Liver (tissue), 8 donors: ENCODE measurements at regions not wholly inside any gene's neighbourhood (a gene's known extent, or its start where the extent isn't known, plus 50 kb on each side); places are given as distances from the start of the nearest gene placed in this dataset.

Experiments used
- DNase-seq: peaks from one replicate; pipeline ENCODE4 v3.0.0-alpha.2; 2017; ENCODE audit warnings: low spot score
- H3K27ac ChIP-seq, 2 donors: one replicate each; pipeline ENCODE4 v1.7.0; 2013; ENCODE audit warnings: inconsistent platforms in 2 of 2, low read length in 2 of 2, control low read depth in 1 of 2, low read depth in 1 of 2, mild to moderate bottlenecking in 1 of 2
- H3K27me3 ChIP-seq, 4 donors: one replicate each; pipeline versions ENCODE4 v1.6.1 to v1.7.0; 2013; ENCODE audit warnings: low read length in 3 of 4, inconsistent platforms in 1 of 4, mild to moderate bottlenecking in 1 of 4, moderate library complexity in 1 of 4; ENCODE audit not compliant: control insufficient read depth in 4 of 4, insufficient read depth in 4 of 4
- H3K36me3 ChIP-seq, 4 donors: one replicate each; pipeline versions ENCODE4 v1.6.1 to v1.7.0; 2013; ENCODE audit warnings: low read length in 3 of 4, mild to moderate bottlenecking in 3 of 4, low read depth in 1 of 4, moderate library complexity in 1 of 4; ENCODE audit not compliant: control insufficient read depth in 4 of 4, insufficient read depth in 3 of 4
- H3K4me1 ChIP-seq, 4 donors: one replicate each; pipeline versions ENCODE4 v1.6.1 to v1.7.0; 2013; ENCODE audit warnings: low read length in 3 of 4, mild to moderate bottlenecking in 3 of 4, moderate library complexity in 1 of 4; ENCODE audit not compliant: control insufficient read depth in 4 of 4, insufficient read depth in 4 of 4
- H3K4me3 ChIP-seq, 3 donors: one replicate each; pipeline versions ENCODE4 v1.6.1 to v1.7.0; 2013; ENCODE audit warnings: low read length in 3 of 3, control low read depth in 1 of 3, low read depth in 1 of 3, mild to moderate bottlenecking in 1 of 3
- H3K9ac ChIP-seq, 2 donors: one replicate each; pipeline ENCODE4 v1.7.0; 2013; ENCODE audit warnings: low read length in 2 of 2, mild to moderate bottlenecking in 2 of 2, moderate library complexity in 2 of 2, control low read depth in 1 of 2, low read depth in 1 of 2
- H3K9me3 ChIP-seq, 4 donors: one replicate each; pipeline versions ENCODE4 v1.6.1 to v1.7.0; 2013; ENCODE audit warnings: low read length in 3 of 4; ENCODE audit not compliant: control insufficient read depth in 4 of 4
- EGR1 ChIP-seq, 2 donors: IDR thresholded peaks; 2 replicates each; pipeline ENCODE4 v1.6.1; 2016 to 2018; ENCODE audit warnings: antibody characterized with exemption in 2 of 2, low read depth in 2 of 2
- FOXA1 ChIP-seq: IDR thresholded peaks from 2 replicates; pipeline ENCODE4 v1.6.1; 2016; ENCODE audit warnings: antibody characterized with exemption
- FOXA2 ChIP-seq: IDR thresholded peaks from 2 replicates; pipeline ENCODE4 v1.6.1; 2016; ENCODE audit warnings: antibody characterized with exemption
- GABPA ChIP-seq, 2 donors: IDR thresholded peaks in 1 of 2; conservative IDR thresholded peaks in 1 of 2; 2 replicates each; pipeline ENCODE4 v1.6.1; 2016; ENCODE audit warnings: antibody characterized with exemption in 2 of 2, mild to moderate bottlenecking in 1 of 2, moderate library complexity in 1 of 2
- HNF4A ChIP-seq, 2 donors: conservative IDR thresholded peaks; 2 replicates each; pipeline ENCODE4 v1.6.1; 2016; ENCODE audit warnings: antibody characterized with exemption in 2 of 2, mild to moderate bottlenecking in 2 of 2
- HNF4G ChIP-seq: IDR thresholded peaks from 2 replicates; pipeline ENCODE4 v1.6.1; 2016; ENCODE audit warnings: antibody characterized with exemption
- JUND ChIP-seq, 2 donors: IDR thresholded peaks; 2 replicates each; pipeline ENCODE4 v1.6.1; 2016; ENCODE audit warnings: antibody characterized with exemption in 2 of 2
- MAX ChIP-seq: IDR thresholded peaks from 2 replicates; pipeline ENCODE4 v1.6.1; 2016; ENCODE audit warnings: antibody characterized with exemption
- NR2F2 ChIP-seq: IDR thresholded peaks from 2 replicates; pipeline ENCODE4 v1.6.1; 2016; ENCODE audit warnings: antibody characterized with exemption
- RAD21 ChIP-seq, 2 donors: IDR thresholded peaks; 2 replicates each; pipeline ENCODE4 v1.6.1; 2016; ENCODE audit warnings: antibody characterized with exemption in 2 of 2, mild to moderate bottlenecking in 2 of 2
- REST ChIP-seq: IDR thresholded peaks from 2 replicates; pipeline ENCODE4 v1.6.1; 2016; ENCODE audit warnings: antibody characterized with exemption, mild to moderate bottlenecking
- RXRA ChIP-seq, 2 donors: IDR thresholded peaks; 2 replicates each; pipeline ENCODE4 v1.6.1; 2017 to 2018; ENCODE audit warnings: antibody characterized with exemption in 2 of 2, mild to moderate bottlenecking in 1 of 2
- SP1 ChIP-seq: IDR thresholded peaks from 2 replicates; pipeline ENCODE4 v1.6.1; 2018; ENCODE audit warnings: antibody characterized with exemption, mild to moderate bottlenecking
- TAF1 ChIP-seq: conservative IDR thresholded peaks from 2 replicates; pipeline ENCODE4 v1.6.1; 2016; ENCODE audit warnings: antibody characterized with exemption, mild to moderate bottlenecking
- YY1 ChIP-seq: IDR thresholded peaks from 2 replicates; pipeline ENCODE4 v1.6.1; 2016; ENCODE audit warnings: antibody characterized with exemption, mild to moderate bottlenecking
- WGBS: extraction: QIAGEN DNeasy Blood & Tissue Kit; methylation state at CpG from one replicate; pipeline ENCODE4 v1.1.7; 2013; 5-methylcytosine and 5-hydroxymethylcytosine counted together
- TF ChIP-seq, protein P1 (sequence below): IDR thresholded peaks from 2 replicates; pipeline ENCODE4 v1.6.1; 2016; ENCODE audit warnings: antibody characterized with exemption
- TF ChIP-seq, protein P2 (sequence below): IDR thresholded peaks from 2 replicates; pipeline ENCODE4 v1.6.1; 2016; ENCODE audit warnings: antibody characterized with exemption
- TF ChIP-seq, protein P3 (sequence below): fragments of 150-350 bp; IDR thresholded peaks from 2 replicates; pipeline ENCODE4 v1.5.1; 2017; ENCODE audit warnings: improper control_type of control experiment, low read depth, low read length; ENCODE audit not compliant: missing input control
- donor health status: healthy.
- donor health status: healthy.
- donor health status: healthy.
- donor health status: healthy.
- donor health status: healthy.

DNA sequence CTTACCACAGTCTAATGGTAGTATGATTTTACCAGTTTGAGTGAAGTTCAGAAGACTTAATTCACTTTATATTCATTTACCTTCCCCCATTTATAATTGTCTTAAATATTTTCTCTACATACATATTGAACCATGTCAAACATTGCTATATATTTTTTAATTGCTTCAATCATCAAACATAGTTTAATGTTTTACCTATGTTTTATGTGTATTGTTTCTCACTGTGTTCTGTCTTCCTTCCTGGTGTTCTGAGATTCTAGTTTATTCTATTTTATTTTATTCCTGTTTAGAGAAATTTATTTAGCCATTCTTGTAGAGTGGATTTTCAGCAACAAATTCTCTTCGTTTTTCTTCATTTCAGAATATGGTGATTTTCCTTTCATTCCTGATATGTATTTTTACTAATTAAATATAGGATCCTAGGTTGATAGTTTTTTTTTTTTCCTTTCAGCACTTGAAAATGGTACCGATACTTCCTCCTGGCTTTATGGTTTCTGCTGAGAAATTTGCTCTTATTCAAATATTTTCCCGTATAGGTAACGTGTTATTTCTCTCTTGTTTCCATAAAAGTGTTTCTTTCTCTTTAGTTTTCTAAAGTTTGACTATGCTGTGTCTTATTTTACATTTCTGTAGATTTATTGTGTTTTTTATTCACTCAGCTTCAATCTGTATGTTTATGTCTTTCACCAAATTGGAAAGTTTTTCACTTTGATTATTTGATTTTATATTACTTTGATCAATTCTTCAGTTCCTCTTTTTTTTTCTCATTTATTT is 201.8 kb upstream of the AGR3 start:
- Histone ChIP-seq H3K27me3 (no peaks in the 10 kb centered on the region), H3K9me3 (peaks cover 0 to 3% (median 2%) of the 10 kb centered on the region in 4 donors), H3K36me3 (no peaks in the 10 kb centered on the region), H3K4me1 (peaks cover 3 to 10% (median 5%) of the 10 kb centered on the region in 4 donors), H3K9ac (no peak overlapping the region), H3K4me3 (no peak overlapping the region), H3K27ac (no peak overlapping the region)
- TF ChIP-seq, protein P1, sequence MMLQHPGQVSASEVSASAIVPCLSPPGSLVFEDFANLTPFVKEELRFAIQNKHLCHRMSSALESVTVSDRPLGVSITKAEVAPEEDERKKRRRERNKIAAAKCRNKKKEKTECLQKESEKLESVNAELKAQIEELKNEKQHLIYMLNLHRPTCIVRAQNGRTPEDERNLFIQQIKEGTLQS = no peak
- TF ChIP-seq HNF4G = no peak
- no peak for TF ChIP-seq HNF4A (conservative IDR thresholded peaks at IDR 0.05)
- TF ChIP-seq RAD21 (IDR thresholded peaks at IDR 0.05) = no peak
- no peak for TF ChIP-seq FOXA2
- TF ChIP-seq SP1 = no peak
- TF ChIP-seq REST = no peak
- TF ChIP-seq FOXA1 = no peak
- no peak for TF ChIP-seq EGR1 (IDR thresholded peaks at IDR 0.05; ENCODE audit: low read depth in 2 of 2)
- TF ChIP-seq RXRA (IDR thresholded peaks at IDR 0.05) = no peak
- TF ChIP-seq GABPA (IDR thresholded peaks at IDR 0.05 in 1 of 2, conservative IDR thresholded peaks at IDR 0.05 in 1 of 2) = no peak
- 92% methylated on average over 4 of the region's 4 CpGs for WGBS
- DNase-seq = no peak

- 66% methylated on average over 1 of the region's 1 CpG for WGBS
- Histone ChIP-seq H3K9me3 (peaks cover 0 to 3% (median 2%) of the 10 kb centered on the region in 4 donors), H3K36me3 (no peaks in the 10 kb centered on the region), H3K4me3 (no peak overlapping the region), H3K9ac (no peak overlapping the region), H3K27me3 (no peaks in the 10 kb centered on the region), H3K27ac (no peak overlapping the region), H3K4me1 (peaks cover 3 to 10% (median 5%) of the 10 kb centered on the region in 4 donors)
- no peak for DNase-seq
- no peak for TF ChIP-seq FOXA1
- no peak for TF ChIP-seq RAD21 (IDR thresholded peaks at IDR 0.05)
- TF ChIP-seq SP1 = no peak
- no peak for TF ChIP-seq EGR1 (IDR thresholded peaks at IDR 0.05; ENCODE audit: low read depth in 2 of 2)
- TF ChIP-seq, protein P2, sequence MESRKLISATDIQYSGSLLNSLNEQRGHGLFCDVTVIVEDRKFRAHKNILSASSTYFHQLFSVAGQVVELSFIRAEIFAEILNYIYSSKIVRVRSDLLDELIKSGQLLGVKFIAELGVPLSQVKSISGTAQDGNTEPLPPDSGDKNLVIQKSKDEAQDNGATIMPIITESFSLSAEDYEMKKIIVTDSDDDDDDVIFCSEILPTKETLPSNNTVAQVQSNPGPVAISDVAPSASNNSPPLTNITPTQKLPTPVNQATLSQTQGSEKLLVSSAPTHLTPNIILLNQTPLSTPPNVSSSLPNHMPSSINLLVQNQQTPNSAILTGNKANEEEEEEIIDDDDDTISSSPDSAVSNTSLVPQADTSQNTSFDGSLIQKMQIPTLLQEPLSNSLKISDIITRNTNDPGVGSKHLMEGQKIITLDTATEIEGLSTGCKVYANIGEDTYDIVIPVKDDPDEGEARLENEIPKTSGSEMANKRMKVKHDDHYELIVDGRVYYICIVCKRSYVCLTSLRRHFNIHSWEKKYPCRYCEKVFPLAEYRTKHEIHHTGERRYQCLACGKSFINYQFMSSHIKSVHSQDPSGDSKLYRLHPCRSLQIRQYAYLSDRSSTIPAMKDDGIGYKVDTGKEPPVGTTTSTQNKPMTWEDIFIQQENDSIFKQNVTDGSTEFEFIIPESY = no peak
- no peak for TF ChIP-seq REST
- no peak for TF ChIP-seq JUND (IDR thresholded peaks at IDR 0.05)
- TF ChIP-seq FOXA2 = no peak
- TF ChIP-seq, protein P1 = no peak
- no peak for TF ChIP-seq HNF4G
- no peak for TF ChIP-seq GABPA (IDR thresholded peaks at IDR 0.05 in 1 of 2, conservative IDR thresholded peaks at IDR 0.05 in 1 of 2)
- TF ChIP-seq, protein P3, sequence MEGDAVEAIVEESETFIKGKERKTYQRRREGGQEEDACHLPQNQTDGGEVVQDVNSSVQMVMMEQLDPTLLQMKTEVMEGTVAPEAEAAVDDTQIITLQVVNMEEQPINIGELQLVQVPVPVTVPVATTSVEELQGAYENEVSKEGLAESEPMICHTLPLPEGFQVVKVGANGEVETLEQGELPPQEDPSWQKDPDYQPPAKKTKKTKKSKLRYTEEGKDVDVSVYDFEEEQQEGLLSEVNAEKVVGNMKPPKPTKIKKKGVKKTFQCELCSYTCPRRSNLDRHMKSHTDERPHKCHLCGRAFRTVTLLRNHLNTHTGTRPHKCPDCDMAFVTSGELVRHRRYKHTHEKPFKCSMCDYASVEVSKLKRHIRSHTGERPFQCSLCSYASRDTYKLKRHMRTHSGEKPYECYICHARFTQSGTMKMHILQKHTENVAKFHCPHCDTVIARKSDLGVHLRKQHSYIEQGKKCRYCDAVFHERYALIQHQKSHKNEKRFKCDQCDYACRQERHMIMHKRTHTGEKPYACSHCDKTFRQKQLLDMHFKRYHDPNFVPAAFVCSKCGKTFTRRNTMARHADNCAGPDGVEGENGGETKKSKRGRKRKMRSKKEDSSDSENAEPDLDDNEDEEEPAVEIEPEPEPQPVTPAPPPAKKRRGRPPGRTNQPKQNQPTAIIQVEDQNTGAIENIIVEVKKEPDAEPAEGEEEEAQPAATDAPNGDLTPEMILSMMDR = no peak
- TF ChIP-seq MAX = no peak
- TF ChIP-seq HNF4A (conservative IDR thresholded peaks at IDR 0.05) = no peak
- TF ChIP-seq TAF1 = no peak
- no peak for TF ChIP-seq RXRA (IDR thresholded peaks at IDR 0.05)
- TF ChIP-seq NR2F2 = no peak
- TF ChIP-seq YY1 = no peak
Measured at GRCh38 chr7:17084166-17084475, 202.3 kb upstream of the AGR3 start.
